ENCODE measurements at regions not wholly inside any gene's neighbourhood (a gene's known extent, or its start where the extent isn't known, plus 50 kb on each side); places are given as distances from the start of the nearest gene placed in this dataset.
"Not testable (repeated sequence)": the region's sequence is repeated elsewhere in the genome, so short reads cannot be mapped to it uniquely, and the experiment has no call there.

DNA sequence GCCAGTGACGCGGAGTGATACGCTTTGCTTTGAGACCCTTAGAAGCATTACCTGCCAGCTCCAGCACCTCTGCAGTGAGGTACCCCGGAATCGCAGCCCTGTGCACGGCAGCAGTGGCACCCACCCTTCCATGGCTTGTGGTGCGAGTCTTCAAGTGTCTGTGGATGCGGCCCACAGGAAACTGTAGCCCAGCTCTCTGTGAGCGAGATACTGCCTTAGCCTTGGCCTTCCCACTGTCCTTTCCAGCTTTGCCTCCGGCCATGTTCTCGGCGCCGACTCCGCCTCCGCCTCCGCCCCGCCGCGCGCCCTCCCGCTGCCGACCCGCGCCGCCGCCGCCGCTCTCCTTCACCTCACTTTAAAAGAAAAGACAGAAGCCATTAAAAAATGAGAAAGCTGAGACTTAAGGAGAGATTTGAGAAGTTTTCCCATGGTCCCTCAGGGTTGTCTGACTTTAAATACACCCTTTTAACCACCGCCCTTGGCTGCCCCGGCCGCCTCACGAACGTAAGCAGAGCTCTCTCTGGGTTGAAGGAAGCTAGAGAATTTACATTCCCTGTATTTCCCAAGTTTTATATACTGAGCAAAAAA, 78.5 kb upstream of the FAM174B start (continued):
- TF ChIP-seq, protein P1, sequence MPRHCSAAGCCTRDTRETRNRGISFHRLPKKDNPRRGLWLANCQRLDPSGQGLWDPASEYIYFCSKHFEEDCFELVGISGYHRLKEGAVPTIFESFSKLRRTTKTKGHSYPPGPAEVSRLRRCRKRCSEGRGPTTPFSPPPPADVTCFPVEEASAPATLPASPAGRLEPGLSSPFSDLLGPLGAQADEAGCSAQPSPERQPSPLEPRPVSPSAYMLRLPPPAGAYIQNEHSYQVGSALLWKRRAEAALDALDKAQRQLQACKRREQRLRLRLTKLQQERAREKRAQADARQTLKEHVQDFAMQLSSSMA (CRISPR knock-in tag; IDR thresholded peaks at IDR 0.05), result no peak
- TF ChIP-seq SAP130 (CRISPR knock-in tag; IDR thresholded peaks at IDR 0.05; ENCODE audit: low read depth) (no peak), ZNF770 (CRISPR knock-in tag; IDR thresholded peaks at IDR 0.05) (no peak), ZNF530 (CRISPR knock-in tag; IDR thresholded peaks at IDR 0.05; ENCODE audit: low read depth) (no peak)

GRCh38 chr15:92739246-92739645, 83.7 kb upstream of the FAM174B start:
- CTCF ChIA-PET (ENCODE audit: low intra/inter-chr PET ratio, low total read pairs); in situ Hi-C loops (cut with HindIII; ENCODE audit: extremely low pct_ligation_motif_present, low pct_unique_long_range_greater_than_20kb); H3K27me3 ChIP-seq (ENCODE audit: control insufficient read depth in 1 of 2, insufficient read depth in 2 of 2, low read length in 2 of 2); H3K4me3 ChIP-seq (replicated peaks in 1 of 3; ENCODE audit: insufficient read depth in 1 of 3, low read depth in 2 of 3, low read length in 3 of 3); H3K4me1 ChIP-seq (ENCODE audit: insufficient read depth, low read length); BruUV-seq (replicated peaks); H3K4me2 ChIP-seq (ENCODE audit: low read depth, low read length); H2AFZ ChIP-seq (ENCODE audit: low read length); H3K9ac ChIP-seq (ENCODE audit: insufficient read depth, low read depth, low read length); POLR2A ChIA-PET; H4K20me1 ChIP-seq (ENCODE audit: insufficient read depth, low read length); H3K27ac ChIP-seq (ENCODE audit: extremely low read length, insufficient read depth, low read length); H3K36me3 ChIP-seq (replicated peaks in 1 of 2; ENCODE audit: control insufficient read depth in 1 of 2, insufficient read depth in 2 of 2, low read length in 2 of 2); DNase-seq (ENCODE audit: low spot score); FAIRE-seq; ATAC-seq; H3K79me2 ChIP-seq (ENCODE audit: insufficient read depth, low read length); intact Hi-C loops (cut with micrococcal nuclease; ENCODE audit: unreplicated experiment); H3K9me3 ChIP-seq (ENCODE audit: low read length): not testable (repeated sequence)
- 72% methylated on average over 4 of the region's 4 CpGs for WGBS (ENCODE audit: low lambda C conversion rate)
